ENCODE measurements at regions not wholly inside any gene's neighbourhood (a gene's known extent, or its start where the extent isn't known, plus 50 kb on each side); places are given as distances from the start of the nearest gene placed in this dataset.

- no peak; the same call in none of the 2 replicates for TF ChIP-seq EP400 (IDR thresholded peaks at IDR 0.05)
- TF ChIP-seq PTBP1 (IDR thresholded peaks at IDR 0.05; ENCODE audit: low read depth, low read length) = no peak
- 0 out of 2 replicates have a peak, but pooled peaks have one; percentile 32 for TF ChIP-seq EHMT2 (IDR thresholded peaks at IDR 0.05)
- no peak for TF ChIP-seq TFAP4 (CRISPR knock-in tag; IDR thresholded peaks at IDR 0.05; ENCODE audit: borderline replicate concordance)
- no peak for TF ChIP-seq RBM25 (IDR thresholded peaks at IDR 0.05; ENCODE audit: low read depth, low read length, severe bottlenecking)
- TF ChIP-seq, protein P1, sequence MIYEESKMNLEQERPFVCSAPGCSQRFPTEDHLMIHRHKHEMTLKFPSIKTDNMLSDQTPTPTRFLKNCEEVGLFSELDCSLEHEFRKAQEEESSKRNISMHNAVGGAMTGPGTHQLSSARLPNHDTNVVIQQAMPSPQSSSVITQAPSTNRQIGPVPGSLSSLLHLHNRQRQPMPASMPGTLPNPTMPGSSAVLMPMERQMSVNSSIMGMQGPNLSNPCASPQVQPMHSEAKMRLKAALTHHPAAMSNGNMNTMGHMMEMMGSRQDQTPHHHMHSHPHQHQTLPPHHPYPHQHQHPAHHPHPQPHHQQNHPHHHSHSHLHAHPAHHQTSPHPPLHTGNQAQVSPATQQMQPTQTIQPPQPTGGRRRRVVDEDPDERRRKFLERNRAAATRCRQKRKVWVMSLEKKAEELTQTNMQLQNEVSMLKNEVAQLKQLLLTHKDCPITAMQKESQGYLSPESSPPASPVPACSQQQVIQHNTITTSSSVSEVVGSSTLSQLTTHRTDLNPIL (CRISPR knock-in tag; IDR thresholded peaks at IDR 0.05) = no peak
- no peak for TF ChIP-seq NFYB (IDR thresholded peaks at IDR 0.05; ENCODE audit: extremely low read depth, insufficient read length)
- no peak for TF ChIP-seq DACH1 (IDR thresholded peaks at IDR 0.05; ENCODE audit: partially characterized antibody)
- peak; percentile 100 for TF ChIP-seq SPI1 (IDR thresholded peaks at IDR 0.05; ENCODE audit: borderline replicate concordance, low read depth, low read length)
- TF ChIP-seq NBN (IDR thresholded peaks at IDR 0.05; ENCODE audit: low read depth) = no peak
- TF ChIP-seq, protein P2, sequence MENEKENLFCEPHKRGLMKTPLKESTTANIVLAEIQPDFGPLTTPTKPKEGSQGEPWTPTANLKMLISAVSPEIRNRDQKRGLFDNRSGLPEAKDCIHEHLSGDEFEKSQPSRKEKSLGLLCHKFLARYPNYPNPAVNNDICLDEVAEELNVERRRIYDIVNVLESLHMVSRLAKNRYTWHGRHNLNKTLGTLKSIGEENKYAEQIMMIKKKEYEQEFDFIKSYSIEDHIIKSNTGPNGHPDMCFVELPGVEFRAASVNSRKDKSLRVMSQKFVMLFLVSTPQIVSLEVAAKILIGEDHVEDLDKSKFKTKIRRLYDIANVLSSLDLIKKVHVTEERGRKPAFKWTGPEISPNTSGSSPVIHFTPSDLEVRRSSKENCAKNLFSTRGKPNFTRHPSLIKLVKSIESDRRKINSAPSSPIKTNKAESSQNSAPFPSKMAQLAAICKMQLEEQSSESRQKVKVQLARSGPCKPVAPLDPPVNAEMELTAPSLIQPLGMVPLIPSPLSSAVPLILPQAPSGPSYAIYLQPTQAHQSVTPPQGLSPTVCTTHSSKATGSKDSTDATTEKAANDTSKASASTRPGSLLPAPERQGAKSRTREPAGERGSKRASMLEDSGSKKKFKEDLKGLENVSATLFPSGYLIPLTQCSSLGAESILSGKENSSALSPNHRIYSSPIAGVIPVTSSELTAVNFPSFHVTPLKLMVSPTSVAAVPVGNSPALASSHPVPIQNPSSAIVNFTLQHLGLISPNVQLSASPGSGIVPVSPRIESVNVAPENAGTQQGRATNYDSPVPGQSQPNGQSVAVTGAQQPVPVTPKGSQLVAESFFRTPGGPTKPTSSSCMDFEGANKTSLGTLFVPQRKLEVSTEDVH (IDR thresholded peaks at IDR 0.05; ENCODE audit: low read depth, partially characterized antibody) = no peak
- peak in 1 of 2 experiments; percentile 20; a peak in 1 of 4 replicates for TF ChIP-seq MNT (conservative IDR thresholded peaks at IDR 0.05)
- TF ChIP-seq SRSF9 (IDR thresholded peaks at IDR 0.05; ENCODE audit: borderline replicate concordance, low read depth, low read length) = no peak
- no peak for TF ChIP-seq ZNF384 (IDR thresholded peaks at IDR 0.05; ENCODE audit: low read depth, low read length)
- no peak for TF ChIP-seq NR3C1 (CRISPR knock-in tag; IDR thresholded peaks at IDR 0.05)
- no peak for TF ChIP-seq MTA1 (IDR thresholded peaks at IDR 0.05; ENCODE audit: borderline replicate concordance)
- TF ChIP-seq NCOA2 (IDR thresholded peaks at IDR 0.05; ENCODE audit: partially characterized antibody in 2 of 2) = no peak
- TF ChIP-seq NFIC (IDR thresholded peaks at IDR 0.05) = no peak
- TF ChIP-seq ZNF780A (CRISPR knock-in tag; IDR thresholded peaks at IDR 0.05) = no peak
- TF ChIP-seq, protein P3, sequence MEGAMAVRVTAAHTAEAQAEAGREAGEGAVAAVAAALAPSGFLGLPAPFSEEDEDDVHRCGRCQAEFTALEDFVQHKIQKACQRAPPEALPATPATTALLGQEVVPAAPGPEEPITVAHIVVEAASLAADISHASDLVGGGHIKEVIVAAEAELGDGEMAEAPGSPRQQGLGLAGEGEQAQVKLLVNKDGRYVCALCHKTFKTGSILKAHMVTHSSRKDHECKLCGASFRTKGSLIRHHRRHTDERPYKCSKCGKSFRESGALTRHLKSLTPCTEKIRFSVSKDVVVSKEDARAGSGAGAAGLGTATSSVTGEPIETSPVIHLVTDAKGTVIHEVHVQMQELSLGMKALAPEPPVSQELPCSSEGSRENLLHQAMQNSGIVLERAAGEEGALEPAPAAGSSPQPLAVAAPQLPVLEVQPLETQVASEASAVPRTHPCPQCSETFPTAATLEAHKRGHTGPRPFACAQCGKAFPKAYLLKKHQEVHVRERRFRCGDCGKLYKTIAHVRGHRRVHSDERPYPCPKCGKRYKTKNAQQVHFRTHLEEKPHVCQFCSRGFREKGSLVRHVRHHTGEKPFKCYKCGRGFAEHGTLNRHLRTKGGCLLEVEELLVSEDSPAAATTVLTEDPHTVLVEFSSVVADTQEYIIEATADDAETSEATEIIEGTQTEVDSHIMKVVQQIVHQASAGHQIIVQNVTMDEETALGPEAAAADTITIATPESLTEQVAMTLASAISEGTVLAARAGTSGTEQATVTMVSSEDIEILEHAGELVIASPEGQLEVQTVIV (CRISPR knock-in tag; IDR thresholded peaks at IDR 0.05; ENCODE audit: borderline replicate concordance) = no peak
These were observed 55.5 kb upstream of the SGK1 start (continued) for GRCh38 chr6:134373282-134373922.
